GM12878 (cell line): ENCODE measurements at regions not wholly inside any gene's neighbourhood (a gene's known extent, or its start where the extent isn't known, plus 50 kb on each side); places are given as distances from the start of the nearest gene placed in this dataset.

Experiments
- ATAC-seq: fragments of 200-7000 bp; cut with Tn5 transposase; 3 replicates; pipeline ENCODE4 v1.9.1; 2020; ENCODE audit warnings: mild to moderate bottlenecking, moderate library complexity
- BruUV-seq: library from RNA; stranded (reverse); fragments of 400-500 nt; replicated peaks from 2 replicates; lab custom pipeline; 2021; lab: Mats Ljungman, UMichigan
- CTCF ChIA-PET: fragments of 300-600 bp; sonication (Branson Sonifier 250); formaldehyde crosslinking; extraction: SDS; loops from one replicate; lab custom pipeline; 2021; ENCODE audit warnings: inconsistent platforms; lab: Yijun Ruan, JAX
- POLR2A ChIA-PET: fragments of 350-600 bp; formaldehyde crosslinking; extraction: SDS; loops from one replicate; lab custom pipeline; 2021; ENCODE audit warnings: inconsistent platforms; lab: Charles Lee
- RAD21 ChIA-PET: fragments of 300-600 bp; sonication (Branson Sonifier 250); formaldehyde crosslinking; loops from one replicate; lab custom pipeline; 2023; ENCODE audit warnings: antibody characterized with exemption; ENCODE audit not compliant: unreplicated experiment; lab: Charles Lee
- SMC1A ChIA-PET: fragments of 300-600 bp; sonication (Branson Sonifier 250); formaldehyde crosslinking; loops from one replicate; lab custom pipeline; 2023; ENCODE audit not compliant: unreplicated experiment, uncharacterized antibody; lab: Charles Lee
- DNase-seq: peaks from one replicate; pipeline ENCODE4 v3.0.0-alpha.2; 2011; ENCODE audit warnings: low read depth, low spot score
- FAIRE-seq: peaks from 3 replicates; lab custom pipeline; 2011; peaks lifted over from hg19 to GRCh38; lab: Jason Lieb, UNC
- H2AFZ ChIP-seq: 2 replicates; pipeline ENCODE4 v1.6.0; 2011; ENCODE audit warnings: low read depth, low read length, control low read depth; ENCODE audit not compliant: control insufficient read depth
- H3K27ac ChIP-seq: 2 replicates; pipeline ENCODE4 v1.5.1; 2011; ENCODE audit warnings: control low read depth; ENCODE audit not compliant: control insufficient read depth, insufficient read depth
- H3K27me3 ChIP-seq, 2 experiments: replicated peaks in 1 of 2; 2 replicates each; pipeline versions ENCODE4 v1.6.0 to v1.6.1; 2011; ENCODE audit warnings: low read length in 1 of 2; ENCODE audit not compliant: control insufficient read depth in 2 of 2, insufficient read depth in 2 of 2
- H3K36me3 ChIP-seq, 2 experiments: 2 replicates each; pipeline ENCODE4 v1.5.1; 2011; ENCODE audit warnings: low read length in 1 of 2; ENCODE audit not compliant: control insufficient read depth in 2 of 2, insufficient read depth in 2 of 2
- H3K4me1 ChIP-seq: 2 replicates; pipeline ENCODE4 v1.6.1; 2011; ENCODE audit warnings: mild to moderate bottlenecking, low read length, moderate library complexity, mixed read lengths; ENCODE audit not compliant: control insufficient read depth, insufficient read depth
- H3K4me2 ChIP-seq: 2 replicates; pipeline ENCODE4 v1.6.0; 2011; ENCODE audit warnings: control low read depth; ENCODE audit not compliant: control insufficient read depth, insufficient read depth
- H3K4me3 ChIP-seq: fragments of 200-600 bp; sonication (generic); 2 replicates; pipeline ENCODE4 v1.5.1; 2016
- H3K79me2 ChIP-seq: 2 replicates; pipeline ENCODE4 v1.6.0; 2011; ENCODE audit warnings: low read length; ENCODE audit not compliant: control insufficient read depth, insufficient read depth
- H3K9ac ChIP-seq: 2 replicates; pipeline ENCODE4 v1.8.0; 2011; ENCODE audit warnings: low read length, control low read depth, mixed read lengths; ENCODE audit not compliant: control insufficient read depth, insufficient read depth
- H3K9me3 ChIP-seq: replicated peaks from 3 replicates; pipeline ENCODE4 v1.5.1; 2011; ENCODE audit warnings: mild to moderate bottlenecking, low read length; ENCODE audit not compliant: control insufficient read depth, insufficient read depth
- H4K20me1 ChIP-seq: 2 replicates; pipeline ENCODE4 v1.6.0; 2011; ENCODE audit not compliant: control insufficient read depth, insufficient read depth
- BCL11A ChIP-seq: IDR thresholded peaks from 2 replicates; pipeline ENCODE4 v1.6.1; 2011; ENCODE audit warnings: low read depth, low read length
- BHLHE40 ChIP-seq, 2 experiments: fragments of 450-650 bp in 1 of 2; IDR thresholded peaks; 2 replicates each; pipeline ENCODE4 v1.6.1; 2011 to 2017; ENCODE audit warnings: low read depth in 2 of 2, borderline replicate concordance in 1 of 2, improper control_type of control experiment in 1 of 2, low read length in 1 of 2, mild to moderate bottlenecking in 1 of 2
- BRCA1 ChIP-seq: IDR thresholded peaks from 2 replicates; pipeline ENCODE4 v1.6.1; 2011; ENCODE audit warnings: low read depth, low read length, improper control_type of control experiment
- CBX5 ChIP-seq: sonication (generic); IDR thresholded peaks from 2 replicates; pipeline ENCODE4 v1.6.1; 2016; ENCODE audit warnings: low read depth, moderate library complexity, mild to moderate bottlenecking, inconsistent platforms
- DPF2 ChIP-seq: fragments of 450-650 bp; IDR thresholded peaks from 2 replicates; pipeline ENCODE4 v1.6.1; 2017; ENCODE audit warnings: mild to moderate bottlenecking
- FOXM1 ChIP-seq: IDR thresholded peaks from 2 replicates; pipeline ENCODE4 v1.6.1; 2012; ENCODE audit warnings: low read depth, mild to moderate bottlenecking, inconsistent platforms, low read length, moderate library complexity
- GATAD2B ChIP-seq: fragments of 450-650 bp; conservative IDR thresholded peaks from 2 replicates; pipeline ENCODE4 v1.6.1; 2017; ENCODE audit warnings: low read depth, mild to moderate bottlenecking, moderate library complexity
- IKZF1 ChIP-seq: fragments of 450-650 bp; conservative IDR thresholded peaks from 2 replicates; pipeline ENCODE4 v1.6.1; 2017; ENCODE audit warnings: antibody characterized with exemption, mild to moderate bottlenecking
- KAT2A ChIP-seq: conservative IDR thresholded peaks from 2 replicates; pipeline ENCODE4 v1.6.1; 2011; ENCODE audit warnings: low read depth, low read length; ENCODE audit not compliant: control insufficient read depth
- KLF5 ChIP-seq: fragments of 450-650 bp; IDR thresholded peaks from 2 replicates; pipeline ENCODE4 v1.6.1; 2014; ENCODE audit warnings: mild to moderate bottlenecking; ENCODE audit not compliant: partially characterized antibody
- MEF2A ChIP-seq: IDR thresholded peaks from 2 replicates; pipeline ENCODE4 v1.6.1; 2011; ENCODE audit warnings: low read depth, mild to moderate bottlenecking, low read length, moderate library complexity; ENCODE audit not compliant: insufficient read depth
- MYC ChIP-seq: IDR thresholded peaks from 2 replicates; pipeline ENCODE4 v1.6.1; 2011; ENCODE audit warnings: mild to moderate bottlenecking, low read length, moderate library complexity, inconsistent platforms; ENCODE audit not compliant: insufficient read depth, insufficient replicate concordance, insufficient read length, severe bottlenecking
- PAX8 ChIP-seq: fragments of 450-650 bp; IDR thresholded peaks from 2 replicates; pipeline ENCODE4 v1.6.1; 2017; ENCODE audit warnings: mild to moderate bottlenecking, moderate library complexity
- POLR2AphosphoS2 ChIP-seq: IDR thresholded peaks from 2 replicates; pipeline ENCODE4 v1.6.1; 2011; ENCODE audit warnings: low read depth, mild to moderate bottlenecking, low read length, improper control_type of control experiment, moderate library complexity
- RFX5 ChIP-seq: IDR thresholded peaks from 2 replicates; pipeline ENCODE4 v1.6.1; 2011; ENCODE audit warnings: low read depth, low read length, improper control_type of control experiment
- SREBF2 ChIP-seq: IDR thresholded peaks from 2 replicates; pipeline ENCODE4 v1.6.1; 2012; ENCODE audit warnings: mild to moderate bottlenecking, low read length
- TARDBP ChIP-seq: IDR thresholded peaks from 2 replicates; pipeline ENCODE4 v1.6.1; 2016; ENCODE audit warnings: borderline replicate concordance
- TBL1XR1 ChIP-seq: IDR thresholded peaks from 2 replicates; pipeline ENCODE4 v1.6.1; 2012; ENCODE audit warnings: low read depth, low read length, improper control_type of control experiment
- WRNIP1 ChIP-seq: IDR thresholded peaks from 2 replicates; pipeline ENCODE4 v1.6.1; 2011; ENCODE audit warnings: low read depth, low read length, improper control_type of control experiment, borderline replicate concordance
- ZBTB11 ChIP-seq: fragments of 450-650 bp; formaldehyde crosslinking; IDR thresholded peaks from 2 replicates; pipeline ENCODE4 v1.5.0; 2022; ENCODE audit warnings: mild to moderate bottlenecking, missing genetic modification characterization
- ZNF207 ChIP-seq: fragments of 450-650 bp; IDR thresholded peaks from 2 replicates; pipeline ENCODE4 v1.6.1; 2014; ENCODE audit warnings: antibody characterized with exemption, mild to moderate bottlenecking, borderline replicate concordance
- ZNF217 ChIP-seq: fragments of 450-650 bp; IDR thresholded peaks from 2 replicates; pipeline ENCODE4 v1.6.1; 2017; ENCODE audit warnings: antibody characterized with exemption, mild to moderate bottlenecking
- ZNF274 ChIP-seq: IDR thresholded peaks from one replicate; pipeline ENCODE4 v1.8.0; 2011; ENCODE audit not compliant: insufficient read length, insufficient read depth
- WGBS: methylation state at CpG from one replicate; pipeline ENCODE4 v1.1.6; 2016; ENCODE audit warnings: low lambda C conversion rate; ENCODE audit not compliant: insufficient replicate concordance, insufficient coverage; ENCODE audit errors: missing lambda C conversion rate; 5-methylcytosine and 5-hydroxymethylcytosine counted together
- in situ Hi-C: fragments of 300-500 bp; cut with MboI; formaldehyde crosslinking; loops from 9 replicates; pipeline ENCODE4 v1.14.3; 2018; ENCODE audit warnings: mixed read lengths
- intact Hi-C: fragments of 100-400 bp; cut with micrococcal nuclease; formaldehyde crosslinking; loops from one replicate; pipeline ENCODE4 v1.14.2; 2022; ENCODE audit not compliant: unreplicated experiment

DNA sequence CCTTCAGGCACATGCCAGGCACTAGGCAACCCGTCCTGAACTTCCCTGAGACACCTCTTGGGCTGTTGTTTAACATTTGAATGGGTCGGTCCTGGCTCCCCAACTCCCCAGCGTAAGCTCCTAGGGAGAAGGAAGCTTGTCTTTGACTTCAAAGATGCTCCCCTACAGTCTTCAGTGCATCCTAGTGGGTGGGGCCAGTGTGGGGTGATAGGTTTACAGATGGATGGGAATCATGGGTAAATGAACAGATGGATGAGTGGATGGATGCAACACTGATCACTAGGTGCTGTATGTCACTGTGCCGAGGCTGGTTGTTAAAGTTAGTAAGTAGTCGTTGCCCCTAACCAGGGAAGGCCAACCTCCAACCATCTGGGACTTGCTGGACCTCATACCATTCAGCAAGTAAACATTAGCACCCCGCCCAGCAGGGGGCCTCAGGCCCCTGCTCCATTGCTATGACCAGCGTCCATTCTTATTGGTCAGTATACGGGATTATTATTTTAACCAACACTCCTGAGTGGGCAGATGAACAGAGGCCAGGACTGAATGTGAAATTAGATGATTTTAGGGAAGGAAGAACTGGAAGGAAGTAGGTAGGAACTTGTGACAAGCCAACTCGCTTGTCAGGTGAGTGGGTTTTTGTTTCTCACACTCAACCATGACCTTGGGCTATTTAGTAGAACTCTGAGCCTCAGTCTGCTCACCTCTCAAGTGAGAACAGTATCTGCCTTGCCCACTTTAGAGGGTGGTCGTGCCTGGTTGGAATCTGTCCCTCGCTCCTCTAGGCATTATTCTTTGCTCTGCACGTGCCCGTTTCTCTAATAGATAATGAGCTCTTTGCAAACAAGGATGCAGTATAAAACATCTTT lies 82.9 kb upstream of the FOXP4 start:
- no peaks in the 10 kb centered on the region for H3K36me3 ChIP-seq
- intact Hi-C loops: loop anchor here (1.0 to 5.0 kb wide), 4 partner anchors 38 to 220 kb away; partner anchors contain the start of gene FOXP4
- no TSS peak for BruUV-seq
- peak; percentile 71 for FAIRE-seq
- H3K9ac ChIP-seq: no peak overlapping the region
- POLR2A ChIA-PET: interaction anchor here (1.0 to 1.3 kb wide), 2 partner anchors 122 to 139 kb away, joined by 3 read pairs; no protein-coding TSS in a partner anchor
- no peaks in the 10 kb centered on the region for H4K20me1 ChIP-seq
- H3K27ac ChIP-seq: no peak overlapping the region
- H3K27me3 ChIP-seq: peaks cover 0 to 3% of the 10 kb centered on the region in 2 experiments; a peak in 1 of 4 replicates
- CTCF ChIA-PET: interaction anchor here (0.6 to 7.6 kb wide), 37 partner anchors 10 to 294 kb away, joined by 3 to 117 read pairs (median 4); no protein-coding TSS in a partner anchor
- ATAC-seq: peak; percentile 99
- no peak overlapping the region for H3K4me2 ChIP-seq
- H3K4me1 ChIP-seq: no peaks in the 10 kb centered on the region
- H2AFZ ChIP-seq: no peak overlapping the region
- RAD21 ChIA-PET: interaction anchor here (0.6 to 6.4 kb wide), 23 partner anchors 9 to 216 kb away, joined by 3 to 57 read pairs (median 5); partner anchors contain the start of gene FOXP4
- H3K9me3 ChIP-seq: no peaks in the 10 kb centered on the region
- H3K4me3 ChIP-seq: no peak overlapping the region
- 21% methylated on average over 13 of the region's 13 CpGs for WGBS
- in situ Hi-C loops: loop anchor here (5.0 kb wide), 1 partner anchor 129 kb away; no protein-coding TSS in a partner anchor
- no peak for DNase-seq
- SMC1A ChIA-PET: interaction anchor here (1.0 to 4.2 kb wide), 27 partner anchors 8 to 139 kb away, joined by 3 to 36 read pairs (median 5); no protein-coding TSS in a partner anchor
- H3K79me2 ChIP-seq: no peaks in the 10 kb centered on the region
- TF ChIP-seq BCL11A (no peak), DPF2 (no peak), ZNF274 (no peak), ZNF207 (no peak), IKZF1 (peak; percentile 47), ZBTB11 (CRISPR knock-in tag) (no peak), ZNF217 (no peak), KLF5 (no peak), CBX5 (no peak), MEF2A (no peak), RFX5 (no peak), POLR2AphosphoS2 (no peak), SREBF2 (no peak), BHLHE40 (IDR thresholded peaks at IDR 0.05; ENCODE audit: borderline replicate concordance in 1 of 2, low read depth in 2 of 2, low read length in 1 of 2) (peak in 1 of 2 experiments; percentile 13; a peak in 1 of 4 replicates), GATAD2B (no peak), TARDBP (no peak), TBL1XR1 (no peak), PAX8 (no peak), WRNIP1 (no peak), BRCA1 (no peak), FOXM1 (no peak), KAT2A (no peak), MYC (no peak)
